ENCODE measurements at regions not wholly inside any gene's neighbourhood (a gene's known extent, or its start where the extent isn't known, plus 50 kb on each side); places are given as distances from the start of the nearest gene placed in this dataset.
"Not testable (repeated sequence)": the region's sequence is repeated elsewhere in the genome, so short reads cannot be mapped to it uniquely, and the experiment has no call there.

DNA sequence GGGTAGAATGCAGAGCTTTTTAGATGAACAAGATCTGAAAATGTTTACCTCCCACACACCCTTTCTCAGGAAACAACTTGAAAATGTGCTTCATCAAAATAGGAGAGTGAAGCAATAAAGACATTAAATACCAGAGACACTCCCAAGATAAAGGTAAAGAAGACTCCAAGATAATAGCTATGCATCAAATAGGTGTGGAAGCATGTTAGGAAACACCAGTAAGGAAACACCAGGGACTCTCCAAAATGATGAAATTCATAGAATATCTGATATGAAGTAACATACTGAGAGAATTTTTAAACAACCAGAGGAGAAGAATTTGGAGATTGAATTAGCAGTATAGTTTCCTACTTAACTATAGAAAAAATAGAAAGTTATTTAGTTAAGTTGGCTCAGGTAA, 57.0 kb downstream of the OR10A6 start:
- DNase-seq: no peak

DNA sequence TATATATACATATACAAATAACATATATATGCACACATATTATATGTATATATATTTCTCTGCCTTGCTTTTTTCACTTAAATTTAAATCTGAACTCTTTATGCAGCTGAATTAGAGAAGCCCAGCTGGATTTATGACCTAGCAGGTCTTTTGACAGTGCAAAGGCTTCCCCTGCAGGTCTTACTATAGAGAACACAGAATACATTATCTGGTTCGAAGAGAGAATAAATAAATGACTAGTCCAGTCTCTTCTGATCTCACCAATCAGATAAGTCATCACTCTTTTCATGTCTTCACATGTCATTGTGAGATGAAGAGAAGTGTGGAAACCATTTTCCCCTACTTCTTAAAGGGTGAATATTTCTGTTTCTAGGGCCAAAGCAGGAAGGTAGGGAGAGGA, 58.2 kb downstream of the OR10A6 start:
- DNase-seq: no peak

DNA sequence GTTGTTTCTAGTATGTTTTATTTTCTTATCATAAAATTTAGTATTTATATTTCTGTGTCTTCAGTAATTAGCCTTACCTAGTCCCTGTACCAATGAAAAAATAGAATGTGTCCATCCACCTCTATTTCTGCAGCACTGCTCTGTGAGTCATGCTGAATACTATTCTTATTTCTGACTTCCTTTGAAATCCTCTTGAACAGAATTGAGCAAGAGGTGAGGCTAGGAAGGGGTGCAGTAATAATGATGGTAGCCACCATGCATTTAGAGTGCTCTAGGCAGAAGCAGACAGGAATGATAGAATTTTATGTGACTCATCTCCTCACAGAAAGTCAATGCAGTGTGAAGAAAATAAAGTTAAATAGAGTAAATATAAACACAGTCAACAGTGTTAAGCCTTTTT, 60.0 kb downstream of the OR10A6 start:
- DNase-seq: no peak

DNA sequence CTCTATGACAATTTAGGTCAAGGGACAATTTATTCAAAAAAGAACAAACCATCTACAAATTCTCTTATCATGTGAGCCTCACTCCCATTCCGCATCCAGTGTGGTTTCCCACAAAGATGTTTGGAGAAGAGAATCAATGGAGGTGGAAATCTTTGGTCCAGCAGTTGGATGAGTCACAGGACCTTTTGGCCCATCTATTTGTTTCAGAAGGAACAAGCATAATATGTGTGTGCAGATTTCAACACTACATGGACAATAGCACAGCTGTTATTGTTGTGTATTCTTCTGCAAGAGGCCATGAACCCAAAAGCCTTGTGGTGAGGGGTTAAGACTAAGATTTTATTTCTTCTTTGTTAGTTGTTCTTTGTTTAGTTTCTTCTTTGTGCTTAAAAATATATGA, 61.6 kb downstream of the OR10A6 start:
- DNase-seq: no peak

DNA sequence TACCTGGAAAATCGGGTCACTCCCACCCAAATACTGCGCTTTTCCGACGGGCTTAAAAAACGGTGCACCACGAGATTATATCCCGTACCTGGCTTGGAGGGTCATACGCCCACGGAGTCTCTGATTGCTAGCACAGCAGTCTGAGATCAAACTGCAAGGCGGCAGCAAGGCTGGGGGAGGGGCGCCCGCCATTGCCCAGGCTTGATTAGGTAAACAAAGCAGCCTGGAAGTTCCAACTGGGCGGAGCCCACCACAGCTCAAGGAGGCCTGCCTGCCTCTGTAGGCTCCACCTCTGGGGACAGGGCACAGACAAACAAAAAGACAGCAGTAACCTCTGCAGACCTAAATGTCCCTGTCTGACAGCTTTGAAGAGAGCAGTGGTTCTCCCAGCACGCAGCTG, 64.5 kb upstream of the OR5P2 start:
- not testable (repeated sequence) for DNase-seq

DNA sequence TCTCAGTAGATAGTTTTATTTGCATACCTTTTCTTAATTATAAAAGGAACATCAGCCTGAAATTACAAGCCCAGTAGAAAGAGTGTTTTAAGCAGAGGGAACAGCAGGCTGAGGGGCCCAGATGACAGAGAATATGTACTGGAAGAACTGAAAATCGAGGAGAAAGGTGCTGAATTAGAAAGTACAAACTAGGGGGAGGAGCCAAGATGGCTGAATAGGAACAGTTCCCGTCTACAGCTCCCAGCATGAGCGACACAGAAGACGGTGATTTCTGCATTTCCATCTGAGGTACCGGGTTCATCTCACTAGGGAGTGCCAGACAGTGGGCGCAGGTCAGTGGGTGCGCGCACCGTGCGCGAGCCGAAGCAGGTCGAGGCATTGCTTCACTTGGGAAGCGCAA, 64.1 kb upstream of the OR5P2 start:
- not testable (repeated sequence) for DNase-seq

DNA sequence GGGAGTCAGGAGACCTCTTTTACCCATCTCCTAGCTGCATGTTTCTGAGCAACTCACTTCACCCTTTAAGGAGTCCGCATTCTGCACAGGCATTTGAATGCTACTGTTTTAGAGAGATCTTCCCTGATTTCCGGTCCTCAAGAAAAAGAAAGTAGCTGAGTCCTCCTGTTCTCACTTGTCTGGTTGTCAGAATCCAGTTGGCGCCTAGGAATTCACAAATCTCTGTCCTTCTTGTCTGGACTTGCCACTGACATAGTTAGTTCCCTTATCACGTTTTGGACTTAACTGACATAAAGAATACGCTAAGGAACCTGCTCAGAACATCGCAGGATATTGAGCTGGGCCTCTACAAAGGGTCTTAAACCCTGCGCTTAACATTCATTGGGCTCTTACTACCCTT, 61.3 kb upstream of the OR5P2 start:
- no peak for DNase-seq

DNA sequence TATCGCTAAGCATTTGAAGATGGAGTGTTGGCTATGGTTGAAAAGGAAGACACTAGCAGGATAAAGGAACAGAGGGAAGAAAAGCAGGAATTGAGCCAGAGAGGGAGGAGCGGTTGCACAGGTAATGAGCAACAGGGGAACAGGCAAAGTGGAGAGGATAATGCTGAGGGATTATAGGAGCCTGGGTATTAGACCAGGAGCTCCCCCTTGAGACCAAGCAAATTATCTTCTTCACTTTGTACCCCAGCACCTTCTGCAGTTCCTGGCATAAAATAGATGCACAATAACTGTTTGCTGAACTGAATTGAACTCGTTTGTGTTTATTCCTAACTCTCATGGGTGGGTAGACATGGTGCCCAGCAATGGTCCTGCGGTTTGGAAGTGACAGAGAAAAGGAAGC, 54.6 kb upstream of the OR5P2 start:
- DNase-seq: no peak

DNA sequence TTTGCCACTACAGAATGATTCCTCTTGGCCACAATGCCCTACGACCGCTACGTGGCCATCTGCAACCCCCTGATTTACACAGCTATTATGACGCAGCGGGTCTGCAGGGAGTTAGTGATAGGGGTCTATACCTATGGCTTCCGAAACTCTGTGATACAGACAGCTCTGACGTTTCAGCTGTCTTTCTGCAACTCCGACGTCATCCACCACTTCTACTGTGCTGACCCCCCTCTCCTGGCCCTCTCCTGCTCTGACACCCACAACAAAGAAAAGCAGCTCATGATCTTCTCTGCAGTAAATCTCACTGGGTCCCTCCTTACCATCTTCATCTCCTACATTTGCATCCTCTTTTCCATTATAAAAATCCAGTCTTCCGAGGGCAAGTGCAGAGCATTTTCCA, 52.3 kb upstream of the OR5P2 start:
- DNase-seq: peak; percentile 5
